Occipital lobe (tissue), 1 donor: ENCODE measurements at regions not wholly inside any gene's neighbourhood (a gene's known extent, or its start where the extent isn't known, plus 50 kb on each side); places are given as distances from the start of the nearest gene placed in this dataset.
"Not testable (repeated sequence)": the region's sequence is repeated elsewhere in the genome, so short reads cannot be mapped to it uniquely, and the experiment has no call there.

ENCODE experiments used
- DNase-seq: peaks from one replicate; lab custom pipeline; 2025; lab: John Stamatoyannopoulos, UW

- DNase-seq = no peak
These were observed 561.4 kb downstream of the MATN1 start for GRCh38 chr1:30161953-30162352.

- DNase-seq = no peak
These were observed 562.2 kb downstream of the MATN1 start for GRCh38 chr1:30160999-30161689.

- DNase-seq = no peak
These were observed 564.4 kb downstream of the MATN1 start for GRCh38 chr1:30159015-30159414.

GRCh38 chr1:30155698-30156097 is 567.7 kb downstream of the MATN1 start:
- not testable (repeated sequence) for DNase-seq

GRCh38 chr1:30155253-30155652 is 568.1 kb downstream of the MATN1 start:
- not testable (repeated sequence) for DNase-seq

GRCh38 chr1:30153743-30154449 is 569.5 kb downstream of the MATN1 start:
- no peak for DNase-seq

DNA sequence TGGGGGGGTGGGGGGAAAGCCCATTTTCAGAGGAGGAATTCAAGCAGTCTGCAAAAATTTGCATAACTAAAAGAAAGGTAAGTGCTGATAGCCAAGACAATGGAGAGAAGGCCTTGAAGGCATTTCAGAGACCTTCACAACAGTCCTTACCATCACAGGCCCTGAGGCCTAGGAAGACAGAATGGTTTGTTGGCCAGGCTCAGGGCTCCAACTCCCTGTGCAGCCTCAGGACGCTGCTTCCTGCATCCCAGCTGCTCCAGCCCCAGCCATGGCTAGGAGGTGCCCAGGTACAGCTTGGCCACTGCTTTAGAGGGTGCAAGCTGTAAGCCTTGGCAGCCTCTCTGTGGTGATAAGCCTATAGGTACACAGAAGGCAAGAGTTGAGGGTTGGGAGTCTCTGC is 571.6 kb downstream of the MATN1 start:
- no peak for DNase-seq

DNA sequence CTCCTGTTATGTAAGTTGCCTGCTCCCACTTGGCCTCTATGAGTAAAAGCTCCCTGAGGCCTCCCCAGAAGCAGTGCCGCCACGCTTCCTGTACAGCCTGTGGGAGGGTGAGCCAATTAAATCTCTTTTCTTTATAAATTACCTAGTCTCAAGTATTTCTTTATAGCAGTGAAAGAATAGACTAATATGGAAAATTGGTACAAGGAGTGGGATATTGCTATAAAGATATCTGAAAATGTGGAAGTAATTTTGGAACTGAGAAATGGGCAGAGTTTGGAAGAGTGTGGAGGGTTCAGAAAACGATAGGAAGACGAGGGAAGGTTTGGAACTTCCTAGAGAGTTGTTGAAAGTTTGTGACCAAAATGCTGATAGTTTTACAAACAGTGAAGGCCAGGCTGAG is 572.3 kb downstream of the MATN1 start:
- DNase-seq = no peak

DNA sequence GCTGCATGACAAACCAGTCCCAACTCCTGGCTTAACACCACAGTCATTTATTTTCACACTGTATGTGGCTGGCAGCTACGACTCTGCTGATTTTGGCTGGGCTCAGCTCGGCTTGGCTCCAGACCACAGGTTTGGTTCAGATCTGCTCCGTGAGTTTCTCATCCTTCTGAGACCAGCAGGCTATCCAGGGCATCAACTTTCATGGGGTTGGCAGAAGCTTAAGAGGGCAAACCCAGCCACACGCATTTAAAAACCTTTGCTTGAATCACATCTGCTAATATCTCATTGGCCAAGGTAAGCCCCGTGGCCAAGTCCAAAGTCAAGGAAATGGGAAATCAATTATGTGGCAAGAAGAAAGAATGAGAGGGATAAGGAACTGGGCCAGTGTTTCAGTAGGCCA is 574.2 kb downstream of the MATN1 start:
- no peak for DNase-seq

DNA sequence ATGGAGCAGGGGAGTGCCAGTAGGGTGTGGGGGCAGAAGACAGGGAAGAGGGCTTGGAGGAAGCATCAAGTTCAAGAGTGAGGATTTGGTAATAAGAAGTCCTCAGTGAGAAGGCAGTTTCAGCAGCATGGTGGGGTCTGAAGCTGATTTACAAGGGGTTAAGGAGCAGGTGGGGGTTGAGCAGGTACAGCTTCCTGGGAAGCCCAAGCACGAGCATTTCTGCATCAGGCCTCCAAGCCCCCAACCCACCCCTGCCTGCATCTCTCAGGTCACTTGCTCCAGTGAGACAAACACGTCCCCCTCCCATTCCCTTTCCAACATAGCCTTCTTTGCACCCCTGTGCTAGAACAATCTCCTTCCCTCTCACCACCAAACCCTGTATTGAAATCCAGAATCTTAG is 574.7 kb downstream of the MATN1 start:
- DNase-seq = no peak

- DNase-seq = no peak
These were observed 576.2 kb downstream of the MATN1 start for GRCh38 chr1:30147188-30147587.

DNA sequence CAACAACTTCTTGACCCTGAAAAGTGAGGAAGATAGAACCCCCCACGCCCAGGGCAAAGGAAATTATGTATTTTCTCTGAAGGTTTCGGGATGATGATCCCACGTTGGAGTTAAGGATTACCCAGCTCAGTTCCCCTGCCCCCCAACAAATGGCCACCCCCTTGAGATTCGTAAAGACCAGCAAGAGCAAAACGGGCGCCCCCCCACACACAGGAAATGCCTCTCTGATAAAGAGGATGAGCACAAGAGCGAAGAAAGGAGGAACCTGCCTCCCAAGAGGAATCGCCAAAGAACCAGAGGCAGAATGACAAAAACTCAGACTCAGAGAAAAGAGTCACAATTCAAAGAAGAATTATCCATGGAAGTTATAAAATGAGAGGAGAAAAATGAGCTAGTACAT is 576.9 kb downstream of the MATN1 start:
- DNase-seq = no peak

- DNase-seq = no peak
These were observed 577.6 kb downstream of the MATN1 start for GRCh38 chr1:30145723-30146303.

GRCh38 chr1:30144831-30145230 is 578.6 kb downstream of the MATN1 start:
- no peak for DNase-seq

GRCh38 chr1:30143517-30143916 is 579.9 kb downstream of the MATN1 start:
- no peak for DNase-seq

GRCh38 chr1:30140566-30140965 is 582.8 kb downstream of the MATN1 start:
- no peak for DNase-seq

- DNase-seq = no peak
These were observed 584.5 kb downstream of the MATN1 start for GRCh38 chr1:30138891-30139290.

- no peak for DNase-seq
These were observed 586.4 kb downstream of the MATN1 start for GRCh38 chr1:30137001-30137400.

DNA sequence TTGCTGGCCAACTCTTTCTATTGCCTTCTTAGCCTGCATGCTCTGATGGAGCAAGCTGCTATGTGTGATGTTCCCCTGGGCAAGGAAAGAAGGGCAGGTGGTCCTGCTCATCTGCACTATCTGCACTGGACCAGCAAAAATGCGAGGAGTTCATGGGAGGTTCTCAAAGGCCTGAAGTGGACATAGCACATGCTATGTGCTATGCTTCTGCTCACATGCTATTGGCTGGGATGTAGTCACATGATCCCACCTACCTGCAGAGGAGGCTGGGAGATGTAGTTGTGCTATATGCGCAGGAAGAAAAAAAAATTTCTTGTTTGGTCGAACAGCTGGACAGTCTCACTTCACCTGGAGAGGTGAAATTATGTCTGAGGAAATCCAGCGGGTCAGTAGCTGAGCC is 587.7 kb downstream of the MATN1 start:
- no peak for DNase-seq

GRCh38 chr1:30134466-30135217 is 588.7 kb downstream of the MATN1 start:
- DNase-seq = no peak

- DNase-seq = no peak
These were observed 589.9 kb downstream of the MATN1 start for GRCh38 chr1:30133414-30134055.
